GM12878 (cell line): ENCODE measurements at regions not wholly inside any gene's neighbourhood (a gene's known extent, or its start where the extent isn't known, plus 50 kb on each side); places are given as distances from the start of the nearest gene placed in this dataset.

Experiments
- ASH2L ChIP-seq: fragments of 300-600, 200-600 bp; sonication (generic); IDR thresholded peaks from 2 replicates; pipeline ENCODE4 v1.6.1; 2017; ENCODE audit warnings: low read depth, mild to moderate bottlenecking, borderline replicate concordance
- BCL11A ChIP-seq: IDR thresholded peaks from 2 replicates; pipeline ENCODE4 v1.6.1; 2011; ENCODE audit warnings: low read depth, low read length
- BRCA1 ChIP-seq: IDR thresholded peaks from 2 replicates; pipeline ENCODE4 v1.6.1; 2011; ENCODE audit warnings: low read depth, low read length, improper control_type of control experiment
- CHD2 ChIP-seq: IDR thresholded peaks from 2 replicates; pipeline ENCODE4 v1.6.1; 2011; ENCODE audit warnings: low read depth, low read length, improper control_type of control experiment, borderline replicate concordance
- CREB1 ChIP-seq: IDR thresholded peaks from 2 replicates; pipeline ENCODE4 v1.6.1; 2012; ENCODE audit warnings: low read depth, mild to moderate bottlenecking, inconsistent platforms
- EGR1 ChIP-seq, 2 experiments: IDR thresholded peaks; 1 replicate in 1 of 2; 2 replicates in 1 of 2; pipeline ENCODE4 v1.6.1; 2011 to 2012; ENCODE audit warnings: low read depth in 2 of 2, low read length in 2 of 2, borderline replicate concordance in 1 of 2, mild to moderate bottlenecking in 1 of 2, moderate library complexity in 1 of 2
- ESRRA ChIP-seq: IDR thresholded peaks from 2 replicates; pipeline ENCODE4 v1.6.1; 2012; ENCODE audit warnings: mild to moderate bottlenecking, low read length, improper control_type of control experiment
- ETV6 ChIP-seq, 2 experiments: fragments of 450-650 bp in 1 of 2; IDR thresholded peaks in 1 of 2; conservative IDR thresholded peaks in 1 of 2; 2 replicates each; pipeline ENCODE4 v1.6.1; 2014; ENCODE audit warnings: antibody characterized with exemption in 1 of 2, borderline replicate concordance in 1 of 2, low read depth in 1 of 2, mild to moderate bottlenecking in 1 of 2, moderate library complexity in 1 of 2
- FOS ChIP-seq: IDR thresholded peaks from 3 replicates; pipeline ENCODE4 v1.6.1; 2011; ENCODE audit warnings: borderline replicate concordance; ENCODE audit not compliant: insufficient read length; ENCODE audit errors: extremely low read depth
- GABPA ChIP-seq: IDR thresholded peaks from 2 replicates; pipeline ENCODE4 v1.6.1; 2014; ENCODE audit warnings: antibody characterized with exemption, low read depth, mild to moderate bottlenecking, inconsistent platforms
- HDAC2 ChIP-seq: fragments of 200-600 bp; sonication (generic); IDR thresholded peaks from 2 replicates; pipeline ENCODE4 v1.6.1; 2017
- MEF2A ChIP-seq: IDR thresholded peaks from 2 replicates; pipeline ENCODE4 v1.6.1; 2011; ENCODE audit warnings: low read depth, mild to moderate bottlenecking, low read length, moderate library complexity; ENCODE audit not compliant: insufficient read depth
- MEF2B ChIP-seq: fragments of 450-650 bp; IDR thresholded peaks from 2 replicates; pipeline ENCODE4 v1.6.1; 2018; ENCODE audit warnings: mild to moderate bottlenecking, moderate library complexity; ENCODE audit not compliant: partially characterized antibody, poor library complexity, severe bottlenecking
- MTA3 ChIP-seq: IDR thresholded peaks from 2 replicates; pipeline ENCODE4 v1.6.1; 2012; ENCODE audit warnings: low read length, inconsistent platforms, borderline replicate concordance
- NR2F1 ChIP-seq: fragments of 450-650 bp; conservative IDR thresholded peaks from 2 replicates; pipeline ENCODE4 v1.6.1; 2017; ENCODE audit warnings: mild to moderate bottlenecking
- NRF1 ChIP-seq: conservative IDR thresholded peaks from 2 replicates; pipeline ENCODE4 v1.6.1; 2011; ENCODE audit warnings: mild to moderate bottlenecking, low read depth, low read length, improper control_type of control experiment
- PAX5 ChIP-seq: IDR thresholded peaks from 2 replicates; pipeline ENCODE4 v1.6.1; 2011; ENCODE audit warnings: low read depth, low read length, borderline replicate concordance
- RELA ChIP-seq: fragments of 450-650 bp; IDR thresholded peaks from 2 replicates; pipeline ENCODE4 v1.8.0; 2014; ENCODE audit warnings: borderline replicate concordance; ENCODE audit not compliant: partially characterized antibody
- RUNX3 ChIP-seq: IDR thresholded peaks from 2 replicates; pipeline ENCODE4 v1.6.1; 2012; ENCODE audit warnings: low read length, inconsistent platforms
- SREBF2 ChIP-seq: IDR thresholded peaks from 2 replicates; pipeline ENCODE4 v1.6.1; 2012; ENCODE audit warnings: mild to moderate bottlenecking, low read length
- YY1 ChIP-seq: IDR thresholded peaks from 2 replicates; pipeline ENCODE4 v1.6.1; 2011; ENCODE audit warnings: low read depth, mild to moderate bottlenecking, low read length
- TF ChIP-seq, protein P1 (sequence below): IDR thresholded peaks from 2 replicates; pipeline ENCODE4 v1.6.1; 2011; ENCODE audit warnings: low read depth, mild to moderate bottlenecking, low read length, moderate library complexity, borderline replicate concordance; ENCODE audit errors: extremely low read depth
- TF ChIP-seq, protein P2 (sequence below): fragments of 150-350 bp; IDR thresholded peaks from 2 replicates; pipeline ENCODE4 v1.6.1; 2014; ENCODE audit warnings: mild to moderate bottlenecking, low read depth, low read length
- TF ChIP-seq, protein P3 (sequence below): fragments of 450-650 bp; IDR thresholded peaks from 2 replicates; pipeline ENCODE4 v1.6.1; 2014; ENCODE audit warnings: mild to moderate bottlenecking
- TF ChIP-seq, protein P4 (sequence below): fragments of 450-650 bp; IDR thresholded peaks from 2 replicates; pipeline ENCODE4 v1.6.1; 2017; ENCODE audit warnings: mild to moderate bottlenecking, moderate library complexity

DNA sequence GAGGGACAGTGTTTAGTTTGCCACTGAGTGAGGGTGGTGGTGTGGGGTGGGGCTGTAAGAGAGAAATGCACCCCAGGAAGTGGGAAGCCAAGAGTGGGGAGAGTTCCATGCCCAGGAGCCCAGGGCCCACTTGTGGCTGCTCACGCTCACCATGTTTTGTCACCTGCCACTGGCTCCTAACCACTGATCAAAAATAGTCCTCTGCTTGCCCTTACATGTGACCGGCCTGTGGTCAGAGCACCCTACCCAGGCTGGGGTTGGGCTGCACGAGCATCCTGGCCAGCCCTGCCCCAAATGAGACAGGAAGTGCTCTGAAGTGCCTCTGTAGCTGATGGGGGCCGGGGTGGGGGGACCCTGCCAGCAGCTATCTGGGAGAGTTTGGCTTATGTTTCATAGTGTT, 216.3 kb downstream of the RPLP1 start (continued):
- peak; percentile 78 for TF ChIP-seq MEF2A
- TF ChIP-seq CREB1: no peak
- peak; percentile 82; the same call in 1 of the 2 replicates for TF ChIP-seq PAX5
- TF ChIP-seq ETV6 (conservative IDR thresholded peaks at IDR 0.05 in 1 of 2, IDR thresholded peaks at IDR 0.05 in 1 of 2; ENCODE audit: borderline replicate concordance in 1 of 2, low read depth in 1 of 2): peak in 1 of 2 experiments; percentile 50; a peak in 2 of 4 replicates
- peak; percentile 89 for TF ChIP-seq MEF2B
- TF ChIP-seq, protein P1, sequence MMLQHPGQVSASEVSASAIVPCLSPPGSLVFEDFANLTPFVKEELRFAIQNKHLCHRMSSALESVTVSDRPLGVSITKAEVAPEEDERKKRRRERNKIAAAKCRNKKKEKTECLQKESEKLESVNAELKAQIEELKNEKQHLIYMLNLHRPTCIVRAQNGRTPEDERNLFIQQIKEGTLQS: no peak
- TF ChIP-seq RELA: no peak
- peak; percentile 93 for TF ChIP-seq RUNX3
- no peak for TF ChIP-seq HDAC2
- no peak for TF ChIP-seq FOS
- no peak for TF ChIP-seq ESRRA
- TF ChIP-seq BCL11A: peak; percentile 69; the same call in 1 of the 2 replicates
- no peak for TF ChIP-seq ASH2L
- TF ChIP-seq YY1: no peak
- no peak for TF ChIP-seq BRCA1
- peak; percentile 74; the same call in 1 of the 2 replicates for TF ChIP-seq NR2F1
- TF ChIP-seq EGR1 (IDR thresholded peaks at IDR 0.05; ENCODE audit: borderline replicate concordance in 1 of 2, low read depth in 2 of 2, low read length in 2 of 2): no peak
- TF ChIP-seq, protein P2, sequence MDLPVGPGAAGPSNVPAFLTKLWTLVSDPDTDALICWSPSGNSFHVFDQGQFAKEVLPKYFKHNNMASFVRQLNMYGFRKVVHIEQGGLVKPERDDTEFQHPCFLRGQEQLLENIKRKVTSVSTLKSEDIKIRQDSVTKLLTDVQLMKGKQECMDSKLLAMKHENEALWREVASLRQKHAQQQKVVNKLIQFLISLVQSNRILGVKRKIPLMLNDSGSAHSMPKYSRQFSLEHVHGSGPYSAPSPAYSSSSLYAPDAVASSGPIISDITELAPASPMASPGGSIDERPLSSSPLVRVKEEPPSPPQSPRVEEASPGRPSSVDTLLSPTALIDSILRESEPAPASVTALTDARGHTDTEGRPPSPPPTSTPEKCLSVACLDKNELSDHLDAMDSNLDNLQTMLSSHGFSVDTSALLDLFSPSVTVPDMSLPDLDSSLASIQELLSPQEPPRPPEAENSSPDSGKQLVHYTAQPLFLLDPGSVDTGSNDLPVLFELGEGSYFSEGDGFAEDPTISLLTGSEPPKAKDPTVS: no peak
- TF ChIP-seq, protein P3, sequence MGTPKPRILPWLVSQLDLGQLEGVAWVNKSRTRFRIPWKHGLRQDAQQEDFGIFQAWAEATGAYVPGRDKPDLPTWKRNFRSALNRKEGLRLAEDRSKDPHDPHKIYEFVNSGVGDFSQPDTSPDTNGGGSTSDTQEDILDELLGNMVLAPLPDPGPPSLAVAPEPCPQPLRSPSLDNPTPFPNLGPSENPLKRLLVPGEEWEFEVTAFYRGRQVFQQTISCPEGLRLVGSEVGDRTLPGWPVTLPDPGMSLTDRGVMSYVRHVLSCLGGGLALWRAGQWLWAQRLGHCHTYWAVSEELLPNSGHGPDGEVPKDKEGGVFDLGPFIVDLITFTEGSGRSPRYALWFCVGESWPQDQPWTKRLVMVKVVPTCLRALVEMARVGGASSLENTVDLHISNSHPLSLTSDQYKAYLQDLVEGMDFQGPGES: no peak
- TF ChIP-seq CHD2: peak; percentile 67; the same call in 1 of the 2 replicates
- no peak for TF ChIP-seq NRF1
- TF ChIP-seq SREBF2: no peak
- TF ChIP-seq, protein P4, sequence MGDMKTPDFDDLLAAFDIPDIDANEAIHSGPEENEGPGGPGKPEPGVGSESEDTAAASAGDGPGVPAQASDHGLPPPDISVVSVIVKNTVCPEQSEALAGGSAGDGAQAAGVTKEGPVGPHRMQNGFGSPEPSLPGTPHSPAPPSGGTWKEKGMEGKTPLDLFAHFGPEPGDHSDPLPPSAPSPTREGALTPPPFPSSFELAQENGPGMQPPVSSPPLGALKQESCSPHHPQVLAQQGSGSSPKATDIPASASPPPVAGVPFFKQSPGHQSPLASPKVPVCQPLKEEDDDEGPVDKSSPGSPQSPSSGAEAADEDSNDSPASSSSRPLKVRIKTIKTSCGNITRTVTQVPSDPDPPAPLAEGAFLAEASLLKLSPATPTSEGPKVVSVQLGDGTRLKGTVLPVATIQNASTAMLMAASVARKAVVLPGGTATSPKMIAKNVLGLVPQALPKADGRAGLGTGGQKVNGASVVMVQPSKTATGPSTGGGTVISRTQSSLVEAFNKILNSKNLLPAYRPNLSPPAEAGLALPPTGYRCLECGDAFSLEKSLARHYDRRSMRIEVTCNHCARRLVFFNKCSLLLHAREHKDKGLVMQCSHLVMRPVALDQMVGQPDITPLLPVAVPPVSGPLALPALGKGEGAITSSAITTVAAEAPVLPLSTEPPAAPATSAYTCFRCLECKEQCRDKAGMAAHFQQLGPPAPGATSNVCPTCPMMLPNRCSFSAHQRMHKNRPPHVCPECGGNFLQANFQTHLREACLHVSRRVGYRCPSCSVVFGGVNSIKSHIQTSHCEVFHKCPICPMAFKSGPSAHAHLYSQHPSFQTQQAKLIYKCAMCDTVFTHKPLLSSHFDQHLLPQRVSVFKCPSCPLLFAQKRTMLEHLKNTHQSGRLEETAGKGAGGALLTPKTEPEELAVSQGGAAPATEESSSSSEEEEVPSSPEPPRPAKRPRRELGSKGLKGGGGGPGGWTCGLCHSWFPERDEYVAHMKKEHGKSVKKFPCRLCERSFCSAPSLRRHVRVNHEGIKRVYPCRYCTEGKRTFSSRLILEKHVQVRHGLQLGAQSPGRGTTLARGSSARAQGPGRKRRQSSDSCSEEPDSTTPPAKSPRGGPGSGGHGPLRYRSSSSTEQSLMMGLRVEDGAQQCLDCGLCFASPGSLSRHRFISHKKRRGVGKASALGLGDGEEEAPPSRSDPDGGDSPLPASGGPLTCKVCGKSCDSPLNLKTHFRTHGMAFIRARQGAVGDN: peak; percentile 76
- TF ChIP-seq GABPA: no peak
- TF ChIP-seq MTA3: no peak
